ENCODE measurements at regions not wholly inside any gene's neighbourhood (a gene's known extent, or its start where the extent isn't known, plus 50 kb on each side); places are given as distances from the start of the nearest gene placed in this dataset.
"Not testable (repeated sequence)": the region's sequence is repeated elsewhere in the genome, so short reads cannot be mapped to it uniquely, and the experiment has no call there.

- no peak for DNase-seq
Observed at GRCh38 chr3:169029674-169030285, 633.7 kb downstream of the MECOM start.

GRCh38 chr3:169028716-169029115 lies 634.8 kb downstream of the MECOM start:
- DNase-seq, result no peak

- DNase-seq, result peak; percentile 11
Observed at GRCh38 chr3:169026543-169027182, 636.8 kb downstream of the MECOM start.

- DNase-seq, result no peak
Observed at GRCh38 chr3:169022457-169022856, 641.1 kb downstream of the MECOM start.

GRCh38 chr3:169020371-169020770 lies 643.1 kb downstream of the MECOM start:
- DNase-seq, result no peak

- DNase-seq, result no peak
Observed at GRCh38 chr3:169009453-169009852, 654.1 kb downstream of the MECOM start.

GRCh38 chr3:169008776-169009358 lies 654.6 kb downstream of the MECOM start:
- no peak for DNase-seq

GRCh38 chr3:169007145-169007544 lies 656.4 kb downstream of the MECOM start:
- no peak for DNase-seq

GRCh38 chr3:169006398-169006797 lies 657.1 kb downstream of the MECOM start:
- not testable (repeated sequence) for DNase-seq

- no peak for DNase-seq
Observed at GRCh38 chr3:169002689-169003088, 660.8 kb downstream of the MECOM start.

- no peak for DNase-seq
Observed at GRCh38 chr3:168998792-168999191, 664.7 kb downstream of the MECOM start.

- DNase-seq, result no peak
Observed at GRCh38 chr3:168997488-168997887, 666.0 kb downstream of the MECOM start.

- no peak for DNase-seq
Observed at GRCh38 chr3:168996622-168997021, 666.9 kb downstream of the MECOM start.

- DNase-seq, result no peak
Observed at GRCh38 chr3:168995129-168995528, 668.4 kb downstream of the MECOM start.

GRCh38 chr3:168991803-168992202 lies 671.7 kb downstream of the MECOM start:
- DNase-seq, result no peak

GRCh38 chr3:168990621-168991020 lies 672.9 kb downstream of the MECOM start:
- DNase-seq, result no peak

- DNase-seq, result peak; percentile 8
Observed at GRCh38 chr3:168990134-168990533, 673.4 kb downstream of the MECOM start.

- peak; percentile 11 for DNase-seq
Observed at GRCh38 chr3:168989396-168989795, 674.1 kb downstream of the MECOM start.

GRCh38 chr3:168988853-168989252 lies 674.7 kb downstream of the MECOM start:
- DNase-seq, result no peak

GRCh38 chr3:168984872-168985271 lies 678.6 kb downstream of the MECOM start:
- DNase-seq, result no peak

GRCh38 chr3:168983046-168983445 lies 680.5 kb downstream of the MECOM start:
- DNase-seq, result no peak

- DNase-seq, result no peak
Observed at GRCh38 chr3:168981396-168981795, 682.1 kb downstream of the MECOM start.

GRCh38 chr3:168977716-168978374 lies 685.7 kb downstream of the MECOM start:
- DNase-seq, result no peak

GRCh38 chr3:168976969-168977368 lies 686.5 kb downstream of the MECOM start:
- no peak for DNase-seq
